Activated T-cell treated with anti-CD3 and anti-CD28 coated beads, Interleukin-2, amount 50 U/mL, for 48 hours (primary cell): ENCODE measurements at regions not wholly inside any gene's neighbourhood (a gene's known extent, or its start where the extent isn't known, plus 50 kb on each side); places are given as distances from the start of the nearest gene placed in this dataset.

Experiments
- DNase-seq, 2 experiments: peaks; one replicate each; pipeline ENCODE4 v3.0.0-alpha.2; 2020

DNA sequence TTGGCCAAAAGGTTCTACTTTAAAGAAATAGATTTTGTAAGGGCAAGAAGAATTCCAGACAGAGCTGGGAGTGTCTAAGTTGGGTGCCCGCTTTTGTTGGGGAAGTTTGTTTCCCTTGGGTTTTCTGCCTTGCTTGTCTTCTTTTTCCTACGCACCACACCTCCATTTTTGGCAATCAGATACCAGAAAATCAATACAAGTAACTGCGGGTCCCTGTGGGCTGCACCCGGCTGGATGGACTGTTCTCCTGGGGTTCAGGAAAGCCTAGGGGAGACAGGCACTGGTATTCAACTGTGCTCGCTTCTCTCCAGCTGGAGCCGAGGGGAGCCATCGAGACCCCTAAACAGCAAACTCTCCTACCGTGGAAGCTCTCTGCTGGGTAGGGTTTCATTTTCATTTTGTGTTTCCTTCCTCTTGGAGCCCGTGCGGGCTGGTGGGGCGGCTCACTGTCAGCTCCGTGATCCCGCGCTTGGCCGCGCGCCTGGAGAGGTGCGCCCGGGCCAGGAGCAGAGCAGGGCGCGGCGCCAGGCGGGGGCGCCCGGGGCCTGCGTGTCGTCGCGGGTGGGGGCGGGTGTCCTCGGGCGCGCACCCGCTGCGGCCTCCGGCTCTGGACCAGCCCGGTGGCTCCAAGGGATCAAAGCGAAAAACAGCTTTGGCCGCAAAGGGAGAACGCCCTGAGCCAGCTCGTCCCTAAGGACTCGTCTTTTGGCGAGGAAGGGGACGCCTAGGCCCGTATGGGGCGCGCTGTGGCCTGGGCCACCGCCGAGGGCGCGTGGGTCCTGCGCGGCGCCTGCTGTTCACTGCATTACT is 347.2 kb downstream of the ZNF536 start:
- DNase-seq = peak; percentile 20 to 21

DNA sequence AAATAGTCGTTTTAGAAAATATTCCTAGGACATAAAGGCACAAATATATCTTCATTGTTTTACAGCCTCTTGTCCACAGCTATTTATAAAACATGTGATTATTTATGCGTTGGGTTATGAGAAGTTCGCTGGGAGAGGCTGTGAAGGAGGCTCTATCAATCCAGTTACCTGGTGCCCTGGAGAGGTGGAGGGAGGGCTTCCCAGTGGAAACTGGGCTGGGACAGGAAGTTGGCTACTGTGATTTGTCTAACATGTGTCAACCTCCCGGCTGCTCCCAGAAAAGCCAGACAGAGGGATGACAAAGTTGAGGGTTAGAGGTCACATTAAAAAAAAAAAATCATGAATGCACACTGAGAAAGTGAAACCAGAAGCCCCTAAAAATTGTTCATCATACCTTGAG is 346.5 kb downstream of the ZNF536 start:
- no peak for DNase-seq

DNA sequence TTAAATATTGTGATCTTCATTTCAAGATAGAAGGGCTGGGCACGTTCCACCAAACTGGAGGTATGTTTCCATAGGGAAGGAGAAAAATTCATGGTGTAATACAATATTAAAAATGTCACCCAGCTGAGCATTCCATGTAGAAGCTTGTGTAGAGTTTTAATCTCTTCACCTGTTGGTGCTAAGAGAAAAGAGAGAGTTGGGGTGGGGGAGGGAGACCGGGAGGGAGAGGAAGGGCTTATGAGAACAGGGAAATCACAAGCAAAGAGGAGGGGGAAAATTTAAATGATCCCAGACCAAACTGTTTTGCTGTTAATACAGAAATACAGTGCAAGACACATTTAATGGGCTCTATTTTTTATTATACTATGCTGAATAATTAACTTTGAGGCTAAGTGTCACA is 345.8 kb downstream of the ZNF536 start:
- DNase-seq = no peak

DNA sequence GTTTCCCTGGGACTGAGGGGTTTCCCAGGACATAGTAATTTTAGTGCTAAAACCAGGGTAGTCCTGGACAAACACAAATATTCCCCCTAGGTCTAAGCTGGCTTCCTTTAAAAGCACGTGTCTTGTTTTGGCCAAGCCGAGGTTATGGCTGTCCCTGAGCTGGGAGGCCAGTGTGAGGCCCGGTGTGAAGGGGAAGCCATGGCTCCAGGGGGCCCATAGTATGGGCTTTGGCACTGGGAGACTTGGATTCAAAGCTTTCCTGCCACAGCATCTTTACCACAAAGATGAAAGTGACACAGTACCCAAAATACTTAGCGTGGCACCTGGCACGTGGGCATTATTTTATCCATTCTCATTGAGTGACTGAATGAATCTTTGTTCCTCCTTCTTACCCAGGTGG is 345.2 kb downstream of the ZNF536 start:
- no peak for DNase-seq

DNA sequence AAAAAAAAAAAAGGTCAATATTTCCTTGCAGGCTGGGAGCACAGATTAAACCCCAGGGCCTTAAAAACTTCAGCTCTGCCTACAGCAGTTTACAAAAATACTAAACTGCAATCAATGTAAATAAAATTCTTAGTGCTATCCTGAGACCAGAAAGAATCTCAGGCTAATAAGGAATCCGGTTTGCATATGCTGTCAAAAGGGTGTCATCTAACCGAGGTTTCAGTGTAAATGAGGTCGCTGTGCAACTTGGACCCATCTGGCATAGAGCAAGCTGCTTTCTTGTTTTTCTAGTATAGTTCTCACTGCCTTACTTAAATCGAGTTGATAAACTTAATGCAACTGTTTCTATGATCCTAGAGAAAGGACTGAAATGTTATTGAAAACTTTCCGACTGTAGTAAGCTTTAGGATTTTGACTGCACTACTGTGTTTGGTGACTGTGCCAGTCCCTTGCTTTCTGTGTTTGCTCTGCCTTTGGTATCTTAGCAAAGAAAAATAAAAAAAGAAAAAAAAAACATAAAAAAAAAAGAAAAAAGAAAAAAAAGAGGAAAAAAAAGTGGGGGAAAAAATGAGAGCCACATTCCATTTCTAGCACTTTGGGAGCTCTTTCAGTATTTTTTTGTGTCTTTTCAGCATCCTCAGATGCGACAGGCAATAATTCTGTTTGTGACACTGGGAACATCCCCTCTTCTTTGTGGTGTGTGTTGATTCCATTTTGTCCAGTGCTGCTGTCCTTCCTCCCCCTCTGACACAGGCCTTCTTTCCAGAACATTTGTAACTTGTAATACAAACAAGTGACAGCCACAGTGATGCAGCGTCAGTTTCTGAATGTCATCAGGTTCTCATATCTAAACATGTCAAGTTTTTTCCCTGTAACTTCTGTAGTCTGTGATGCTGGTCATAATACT is 340.5 kb downstream of the ZNF536 start:
- no peak for DNase-seq

DNA sequence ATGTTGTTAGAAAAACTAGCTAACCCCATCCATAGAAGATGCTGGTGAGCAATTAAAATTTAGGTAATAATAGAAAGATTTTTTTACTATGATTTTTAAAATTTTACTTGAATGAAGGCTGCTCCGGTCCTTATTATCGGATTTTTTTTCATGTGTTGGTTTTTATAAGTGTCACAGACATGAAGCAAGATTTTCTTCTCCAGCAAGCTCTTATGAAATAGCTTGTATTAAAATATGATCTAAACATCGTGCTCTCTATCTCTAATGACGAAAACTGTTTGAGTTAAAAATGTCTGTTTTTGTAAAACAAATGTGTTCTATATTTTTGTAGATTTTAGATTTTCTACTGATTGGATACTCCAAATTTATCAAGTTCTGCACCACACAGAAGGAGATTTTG is 339.6 kb downstream of the ZNF536 start:
- no peak for DNase-seq

DNA sequence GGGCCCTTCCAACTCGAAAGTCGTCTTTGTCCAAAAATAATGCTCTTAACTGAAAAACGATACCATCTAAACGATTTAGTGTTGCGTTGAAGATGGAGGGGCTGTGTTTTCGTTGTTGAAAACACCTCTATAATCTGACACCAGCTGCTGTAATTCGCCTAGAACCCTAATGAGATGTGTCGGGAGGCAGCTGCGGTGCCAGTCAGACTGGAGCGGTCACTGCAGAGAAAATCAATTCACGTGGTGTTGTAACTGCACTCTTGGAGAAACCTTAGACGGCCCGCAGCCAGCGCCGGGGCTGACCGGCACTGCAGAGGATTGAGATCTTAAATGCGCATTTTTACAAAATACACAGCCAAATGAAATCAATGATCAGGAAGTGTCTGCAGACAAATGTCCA is 339.1 kb downstream of the ZNF536 start:
- DNase-seq = no peak

DNA sequence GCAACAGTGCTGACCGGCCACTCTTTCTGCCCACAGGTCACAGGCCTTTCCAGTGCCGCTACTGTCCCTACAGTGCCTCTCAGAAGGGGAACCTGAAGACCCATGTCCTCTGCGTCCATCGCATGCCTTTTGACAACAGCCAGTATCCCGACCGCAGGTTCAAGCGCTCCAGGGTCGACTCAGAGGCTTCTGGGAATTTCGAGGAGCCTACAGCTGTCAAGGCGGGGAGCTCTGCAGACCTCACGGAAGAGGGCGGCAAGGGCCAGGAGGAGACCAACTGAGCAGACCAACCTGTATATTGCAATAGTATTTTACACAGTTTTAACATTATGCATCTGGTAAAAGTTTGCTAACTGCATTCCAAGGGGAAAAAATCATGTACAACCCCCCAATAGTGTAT is 338.5 kb downstream of the ZNF536 start:
- DNase-seq = no peak

DNA sequence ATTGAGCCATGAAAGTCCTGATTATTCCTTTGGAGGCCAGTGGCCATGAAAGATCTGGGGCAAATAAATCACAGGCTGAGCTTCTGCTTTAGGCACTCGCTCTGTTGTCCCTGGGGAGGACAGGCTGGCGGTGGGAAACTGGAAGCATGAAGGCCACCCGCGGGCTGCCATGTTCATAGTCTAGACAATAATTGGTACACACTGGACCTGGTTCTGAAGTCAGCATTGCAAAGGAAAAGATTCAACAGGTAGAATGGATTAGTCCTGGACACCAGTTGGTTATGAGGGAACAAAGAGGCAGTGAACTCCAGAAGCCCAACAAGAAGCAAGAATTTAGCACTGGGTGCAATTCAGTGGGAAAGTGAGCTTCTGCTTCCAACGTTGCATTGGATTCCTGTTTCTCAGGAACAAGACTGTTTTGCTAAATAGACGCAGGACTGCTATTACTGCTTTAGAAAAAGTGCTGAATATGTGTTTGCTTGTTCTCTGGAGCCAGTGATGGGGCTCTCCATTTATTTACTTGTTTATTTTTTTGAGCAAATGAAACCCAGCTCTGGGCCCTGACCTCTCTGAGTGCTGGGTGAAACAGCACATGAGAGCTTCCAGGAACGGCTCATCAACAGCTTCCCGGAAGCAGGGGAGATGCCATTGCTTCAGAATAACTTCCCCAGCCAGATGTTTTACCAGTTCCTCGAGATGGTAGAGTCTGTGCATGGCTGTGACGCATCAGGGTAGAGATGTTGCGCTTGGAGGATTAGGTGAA is 336.4 kb downstream of the ZNF536 start:
- DNase-seq = no peak

DNA sequence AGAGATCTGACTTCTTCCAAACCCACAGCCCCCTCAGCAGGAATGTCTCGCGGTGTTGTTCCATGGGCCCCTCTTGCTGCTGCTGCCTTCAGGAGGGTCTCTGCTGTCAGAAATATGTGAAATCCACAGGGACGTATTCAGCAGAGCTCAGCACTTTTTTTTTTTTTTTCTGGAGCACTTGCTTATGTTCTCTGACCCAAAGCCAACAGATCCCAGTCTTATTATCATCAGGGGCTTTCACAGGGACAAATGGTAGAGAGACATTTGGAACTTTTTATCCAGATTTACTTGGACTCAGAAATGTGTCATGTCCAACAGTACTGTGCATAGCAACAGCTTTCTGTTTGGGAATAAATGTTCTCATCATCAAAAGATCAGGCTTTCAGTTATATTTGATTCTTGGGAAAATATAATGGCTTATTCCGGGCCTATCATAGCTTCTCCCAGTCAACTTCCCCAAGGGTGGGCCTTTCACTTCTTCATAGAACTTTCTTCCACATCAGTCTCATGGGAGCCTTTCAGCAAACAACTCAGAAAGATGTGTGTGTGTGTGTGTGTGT is 332.7 kb downstream of the ZNF536 start:
- DNase-seq = no peak

DNA sequence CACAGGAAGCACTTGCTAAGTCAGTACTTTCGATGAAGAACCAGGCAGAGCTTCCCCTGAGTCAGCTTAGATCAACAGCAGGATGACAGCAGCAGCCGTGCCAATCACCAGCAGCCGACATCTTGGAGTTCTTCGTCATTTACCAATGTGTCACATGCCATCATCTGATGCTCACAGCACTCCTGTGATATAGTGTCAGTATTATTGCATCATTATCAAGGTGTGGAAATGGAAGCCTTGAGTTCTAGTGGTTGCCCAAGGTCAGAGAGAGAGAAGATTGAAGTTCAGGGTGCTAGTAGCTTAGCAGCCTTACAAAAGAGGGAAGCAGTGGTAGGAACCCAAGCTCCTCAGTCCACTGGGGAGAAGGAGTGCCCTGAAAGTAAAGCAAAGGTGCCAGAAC is 331.5 kb downstream of the ZNF536 start:
- no peak for DNase-seq

DNA sequence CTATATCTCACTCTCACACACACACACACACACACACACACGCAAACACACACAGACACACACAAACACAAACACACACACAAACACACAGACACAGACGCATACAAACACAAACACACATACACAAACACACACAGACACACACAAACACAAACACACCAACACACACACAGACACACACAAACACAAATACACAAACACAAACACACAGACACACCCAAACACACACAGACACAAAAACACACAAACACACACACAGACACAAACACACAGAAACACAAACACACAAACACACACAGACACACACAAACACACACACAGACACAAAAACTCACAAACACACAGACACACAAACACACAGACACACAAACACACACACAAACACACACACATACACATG is 329.0 kb downstream of the ZNF536 start:
- DNase-seq = no peak

DNA sequence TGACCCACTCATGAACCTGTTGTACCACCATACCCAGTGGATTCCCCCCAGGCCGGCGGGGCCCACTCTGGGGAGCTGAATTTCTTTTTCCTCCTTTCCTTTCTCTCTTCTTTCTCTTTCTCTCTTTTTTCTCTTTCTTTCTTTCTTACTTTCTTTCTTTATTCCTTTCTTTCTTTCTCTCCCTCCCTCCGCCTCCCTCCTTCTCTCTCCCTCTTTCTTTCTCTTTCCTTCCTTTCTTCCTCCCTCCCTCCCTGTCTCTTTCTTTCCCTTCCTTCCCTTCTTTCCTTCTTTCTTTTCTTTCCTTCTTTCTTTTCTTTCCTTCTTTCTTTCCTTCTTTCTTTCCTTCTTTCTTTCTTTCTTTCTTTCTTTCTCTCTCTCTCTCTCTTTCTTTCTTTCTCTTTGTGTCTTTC is 327.7 kb downstream of the ZNF536 start:
- no peak for DNase-seq

DNA sequence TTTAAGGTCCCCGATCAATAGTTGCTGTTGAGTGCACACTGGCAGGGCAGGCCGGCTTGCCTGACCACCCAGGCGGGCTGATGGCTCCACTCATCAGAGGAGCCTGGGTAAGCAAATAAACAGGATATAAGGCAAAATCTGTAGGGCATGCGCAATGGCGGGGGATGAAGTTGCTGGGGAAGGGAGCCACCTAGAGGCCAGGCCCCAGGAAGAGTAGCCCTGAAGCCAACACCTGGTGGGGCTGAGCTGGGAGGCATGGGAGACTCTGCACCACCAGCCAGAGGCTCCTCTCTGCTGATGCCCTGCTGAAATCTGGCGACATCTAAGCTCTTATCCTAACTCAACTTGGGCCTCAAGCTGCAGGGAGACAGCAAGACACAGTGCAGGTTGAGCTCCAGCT is 324.3 kb downstream of the ZNF536 start:
- DNase-seq = peak; percentile 20 to 28

DNA sequence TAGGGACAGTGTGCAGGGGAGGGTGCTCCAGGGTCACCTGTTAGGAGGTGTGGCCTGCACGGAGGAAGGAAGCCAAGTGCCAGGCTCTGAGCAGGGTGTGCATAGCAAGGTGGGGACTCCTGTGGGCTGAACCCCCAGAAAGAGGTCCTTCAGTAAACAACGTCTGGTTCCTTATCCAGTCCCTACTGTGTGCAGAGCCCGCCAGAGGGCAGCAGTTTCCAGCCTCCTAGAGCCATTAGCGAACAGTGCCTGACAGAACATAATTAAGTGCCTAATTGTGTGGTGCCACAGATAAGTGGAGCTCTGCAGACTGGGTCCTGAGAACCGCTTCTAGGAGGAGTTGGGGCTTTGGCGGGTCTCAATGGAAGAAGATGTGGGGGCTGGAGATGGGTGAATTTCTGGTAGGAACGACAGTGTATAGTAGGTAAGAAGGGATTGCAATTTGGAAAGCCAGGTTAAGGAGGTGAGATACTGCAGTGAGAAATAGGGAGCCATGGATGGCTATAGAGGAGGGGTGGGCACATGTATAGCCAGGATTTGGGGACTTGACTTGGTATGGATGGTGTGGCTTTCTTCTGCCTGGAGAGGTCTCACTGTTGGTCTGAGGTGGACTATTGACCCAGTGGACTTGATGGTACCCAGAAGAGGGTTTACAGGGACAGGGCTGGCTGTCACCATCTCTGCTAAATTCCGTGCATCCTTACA is 323.1 kb downstream of the ZNF536 start:
- DNase-seq = no peak

DNA sequence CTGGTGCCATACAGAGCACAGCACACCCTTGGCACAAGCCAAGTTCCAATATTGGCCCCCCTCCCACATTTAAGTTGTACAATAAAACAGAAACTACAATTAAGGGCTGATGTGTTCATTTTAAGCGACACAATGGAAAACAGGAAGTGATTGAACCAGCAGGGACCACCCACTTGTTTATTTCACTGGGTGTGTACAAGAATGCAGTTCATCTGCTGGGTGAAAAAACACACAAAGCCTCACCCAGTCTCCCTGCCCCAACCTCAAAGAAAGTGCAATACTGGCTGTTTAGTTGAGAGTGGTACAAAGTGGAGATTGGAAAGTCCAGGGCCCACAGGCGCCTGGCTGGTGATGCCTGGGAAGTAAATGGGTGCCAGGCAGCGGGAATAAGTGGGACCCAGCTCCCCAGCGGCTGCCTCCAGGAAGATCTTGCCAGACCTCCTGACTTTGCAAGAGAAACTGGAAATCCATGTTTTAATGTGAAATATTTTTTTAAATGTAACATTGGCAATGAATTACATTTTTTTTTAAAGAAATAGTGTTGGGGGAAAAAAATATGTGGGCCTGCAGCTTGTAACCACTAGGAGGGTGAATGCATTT is 322.1 kb downstream of the ZNF536 start:
- no peak for DNase-seq

DNA sequence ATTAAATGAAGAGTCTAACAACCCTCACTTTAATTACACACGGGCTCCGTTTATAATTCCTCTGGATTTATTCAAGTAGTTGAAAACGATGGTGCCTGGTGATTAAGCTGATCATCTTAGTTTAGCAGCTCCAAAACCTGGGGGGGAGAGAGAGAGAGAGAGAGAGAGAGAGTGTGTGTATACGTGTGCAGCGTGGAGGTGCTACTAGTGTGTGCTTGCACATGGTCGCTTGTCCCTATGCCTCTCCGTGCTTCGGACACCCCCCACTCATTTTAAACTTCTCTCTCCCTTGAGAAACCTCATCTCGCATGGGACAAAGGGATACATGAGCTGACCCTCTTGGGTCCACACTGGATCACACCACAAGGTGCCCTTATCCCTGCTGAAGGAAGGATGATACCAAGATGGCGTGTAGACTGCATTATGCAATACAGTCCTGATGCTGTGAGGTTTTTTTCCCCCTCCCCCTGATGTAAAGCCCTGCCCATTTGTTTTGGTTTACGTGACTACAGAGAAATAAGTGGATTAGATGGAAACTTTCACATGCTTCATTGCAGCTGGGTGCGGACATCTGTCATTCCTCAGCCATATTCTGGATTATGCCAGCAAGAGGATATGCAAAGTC is 320.8 kb downstream of the ZNF536 start:
- DNase-seq = no peak

DNA sequence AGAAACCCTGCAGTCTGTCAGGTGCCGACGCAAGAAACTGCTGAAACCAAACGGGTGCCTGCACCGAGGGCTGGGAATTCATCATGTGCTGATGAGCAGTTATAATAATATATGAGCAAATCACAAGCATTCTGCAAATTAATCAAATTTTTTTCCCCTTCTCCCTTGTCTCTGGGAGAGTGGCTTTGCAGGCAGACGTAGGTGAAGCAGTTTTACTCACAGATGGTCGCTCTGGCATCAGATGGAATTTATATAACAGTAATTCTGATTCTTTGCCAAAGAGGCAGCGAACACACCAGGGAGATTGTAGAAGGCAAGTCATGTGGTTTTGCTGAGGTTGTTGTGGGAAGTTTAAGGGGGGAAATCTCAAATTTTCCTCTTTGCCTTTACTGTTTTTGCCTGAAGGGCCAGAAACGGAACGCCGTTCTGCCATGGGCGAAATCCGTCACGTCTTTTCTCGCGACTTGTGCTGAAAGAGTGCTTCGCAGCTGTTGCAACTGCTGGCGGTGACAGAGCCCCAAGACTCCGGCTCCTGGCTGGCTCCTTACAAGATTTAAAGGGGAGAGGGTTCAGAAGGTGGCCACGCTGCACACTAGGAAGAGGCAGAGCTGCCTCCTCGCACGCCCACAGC is 320.1 kb downstream of the ZNF536 start:
- DNase-seq = no peak

DNA sequence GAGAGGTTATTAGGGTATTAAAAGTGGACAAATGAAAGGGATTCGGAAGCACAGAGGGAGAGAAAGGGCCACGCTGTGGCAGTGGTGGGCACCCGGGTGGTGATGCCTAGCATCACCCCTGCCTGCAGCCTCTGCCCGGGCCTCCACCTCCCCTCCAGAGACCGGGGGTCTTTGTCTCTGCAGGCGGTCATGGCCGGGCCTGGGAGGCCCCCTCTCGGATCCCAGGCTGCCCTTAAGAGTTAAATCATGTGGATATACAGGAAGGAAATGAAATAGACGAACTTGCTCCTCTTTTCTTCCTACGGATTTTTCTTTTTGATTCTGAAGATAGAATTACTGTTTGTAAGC is 319.6 kb downstream of the ZNF536 start:
- DNase-seq = no peak

DNA sequence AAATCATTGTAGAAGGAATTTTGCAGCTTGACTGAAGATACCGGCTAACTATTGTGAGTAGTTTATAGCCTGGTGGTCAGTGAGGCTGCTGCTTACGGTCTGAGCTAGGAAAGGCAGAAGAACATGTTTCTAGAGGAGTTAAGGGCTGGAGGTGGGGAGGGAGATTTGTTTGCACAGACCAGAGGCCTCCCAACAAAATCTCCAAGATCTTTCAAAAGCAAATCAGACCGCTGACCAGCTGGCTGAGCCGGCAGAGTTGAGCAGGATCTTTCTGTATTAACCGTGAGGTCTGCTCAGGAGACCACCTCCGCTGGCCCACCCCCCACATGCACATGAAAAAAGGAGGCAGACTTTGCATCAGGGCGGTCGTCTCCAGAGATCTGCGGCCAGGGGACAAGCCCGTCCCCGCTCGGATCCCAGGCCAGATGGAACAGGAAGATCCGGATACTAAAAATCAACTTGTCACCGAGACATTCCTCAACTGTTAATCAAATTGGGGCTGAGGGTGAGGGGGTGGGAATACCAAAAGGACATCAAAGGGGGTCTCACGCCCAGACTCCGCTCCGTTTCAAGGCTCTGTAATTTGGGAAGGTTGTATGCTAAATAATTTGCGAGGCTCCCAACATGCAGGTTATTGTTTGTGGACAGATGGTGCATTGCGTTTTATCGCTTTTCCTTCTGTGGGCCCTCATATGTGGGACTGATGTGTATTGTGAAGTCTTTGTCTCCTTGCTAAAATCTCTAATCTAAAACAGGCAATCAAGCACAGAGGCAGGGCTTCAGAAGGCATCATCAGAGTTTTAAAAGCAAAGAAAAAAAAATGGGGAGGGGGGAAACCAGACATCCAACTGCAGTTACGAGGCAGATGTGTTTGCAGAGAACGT is 319.0 kb downstream of the ZNF536 start:
- no peak for DNase-seq
